Upper lobe of right lung (tissue), 1 donor: ENCODE measurements at regions not wholly inside any gene's neighbourhood (a gene's known extent, or its start where the extent isn't known, plus 50 kb on each side); places are given as distances from the start of the nearest gene placed in this dataset.

Source experiments
- ATAC-seq: fragments of 200-7000 bp; cut with Tn5 transposase; one replicate; pipeline ENCODE4 v1.9.1; 2020; ENCODE audit warnings: mild to moderate bottlenecking, moderate library complexity
- DNase-seq: peaks from one replicate; pipeline ENCODE4 v3.0.0-alpha.2; 2020
- H3K27ac ChIP-seq: fragments of 200-600 bp; one replicate; pipeline ENCODE4 v1.8.0; 2022
- H3K27me3 ChIP-seq: fragments of 200-600 bp; one replicate; pipeline ENCODE4 v1.8.0; 2022; ENCODE audit warnings: mild to moderate bottlenecking
- H3K36me3 ChIP-seq: fragments of 200-600 bp; one replicate; pipeline ENCODE4 v1.8.0; 2022
- H3K4me1 ChIP-seq: fragments of 200-600 bp; one replicate; pipeline ENCODE4 v1.8.0; 2022
- H3K4me3 ChIP-seq: fragments of 200-600 bp; one replicate; pipeline ENCODE4 v1.8.0; 2022; ENCODE audit warnings: mild to moderate bottlenecking
- H3K9me3 ChIP-seq: fragments of 200-600 bp; one replicate; pipeline ENCODE4 v1.8.0; 2022
- intact Hi-C: fragments of 100-400 bp; cut with DNase I; formaldehyde crosslinking; loops from one replicate; pipeline ENCODE4 v1.11.0; 2022
- TF ChIP-seq, protein P1 (sequence below): fragments of 200-600 bp; IDR thresholded peaks from one replicate; pipeline ENCODE4 v1.8.0; 2022; ENCODE audit warnings: antibody characterized with exemption
- donor health status: DM: no; HTN: yes; CAD: no; lungs with severe emphysema.

- H3K4me1 ChIP-seq: no peaks in the 10 kb centered on the region
- no peaks in the 10 kb centered on the region for H3K36me3 ChIP-seq
- ATAC-seq (no peak), DNase-seq (no peak)
- H3K4me3 ChIP-seq: no peak overlapping the region
- H3K27me3 ChIP-seq: no peaks in the 10 kb centered on the region
- H3K9me3 ChIP-seq: no peaks in the 10 kb centered on the region
- TF ChIP-seq, protein P1, sequence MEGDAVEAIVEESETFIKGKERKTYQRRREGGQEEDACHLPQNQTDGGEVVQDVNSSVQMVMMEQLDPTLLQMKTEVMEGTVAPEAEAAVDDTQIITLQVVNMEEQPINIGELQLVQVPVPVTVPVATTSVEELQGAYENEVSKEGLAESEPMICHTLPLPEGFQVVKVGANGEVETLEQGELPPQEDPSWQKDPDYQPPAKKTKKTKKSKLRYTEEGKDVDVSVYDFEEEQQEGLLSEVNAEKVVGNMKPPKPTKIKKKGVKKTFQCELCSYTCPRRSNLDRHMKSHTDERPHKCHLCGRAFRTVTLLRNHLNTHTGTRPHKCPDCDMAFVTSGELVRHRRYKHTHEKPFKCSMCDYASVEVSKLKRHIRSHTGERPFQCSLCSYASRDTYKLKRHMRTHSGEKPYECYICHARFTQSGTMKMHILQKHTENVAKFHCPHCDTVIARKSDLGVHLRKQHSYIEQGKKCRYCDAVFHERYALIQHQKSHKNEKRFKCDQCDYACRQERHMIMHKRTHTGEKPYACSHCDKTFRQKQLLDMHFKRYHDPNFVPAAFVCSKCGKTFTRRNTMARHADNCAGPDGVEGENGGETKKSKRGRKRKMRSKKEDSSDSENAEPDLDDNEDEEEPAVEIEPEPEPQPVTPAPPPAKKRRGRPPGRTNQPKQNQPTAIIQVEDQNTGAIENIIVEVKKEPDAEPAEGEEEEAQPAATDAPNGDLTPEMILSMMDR: no peak
- intact Hi-C loops: no loop called here
- no peak overlapping the region for H3K27ac ChIP-seq
These were observed 304.9 kb downstream of the TMEM167A start for GRCh38 chr5:82772281-82772680.

DNA sequence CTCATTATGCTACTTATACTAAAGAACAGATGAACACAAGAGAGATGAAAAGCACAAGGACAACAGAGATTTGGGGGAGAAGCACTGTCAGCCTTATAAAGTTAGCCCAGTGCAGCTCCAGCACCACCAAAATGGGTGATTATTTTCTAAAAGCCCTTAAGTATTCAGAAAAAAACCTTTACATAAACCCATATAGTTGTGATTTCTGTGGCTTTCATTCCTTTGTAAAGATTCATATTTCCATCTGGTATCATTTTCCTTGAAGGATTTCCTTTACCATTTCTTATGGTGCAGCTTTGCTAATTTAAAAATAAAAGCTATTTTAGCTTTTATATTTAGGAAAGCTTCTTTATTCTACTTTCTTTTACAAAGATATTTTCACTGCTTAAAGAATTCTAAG, 311.0 kb downstream of the TMEM167A start:
- no peaks in the 10 kb centered on the region for H3K27me3 ChIP-seq
- no peaks in the 10 kb centered on the region for H3K36me3 ChIP-seq
- no peak overlapping the region for H3K27ac ChIP-seq
- ATAC-seq (no peak), DNase-seq (no peak)
- intact Hi-C loops: no loop called here
- TF ChIP-seq, protein P1: no peak
- H3K9me3 ChIP-seq: no peaks in the 10 kb centered on the region
- no peak overlapping the region for H3K4me3 ChIP-seq
- H3K4me1 ChIP-seq: no peaks in the 10 kb centered on the region

DNA sequence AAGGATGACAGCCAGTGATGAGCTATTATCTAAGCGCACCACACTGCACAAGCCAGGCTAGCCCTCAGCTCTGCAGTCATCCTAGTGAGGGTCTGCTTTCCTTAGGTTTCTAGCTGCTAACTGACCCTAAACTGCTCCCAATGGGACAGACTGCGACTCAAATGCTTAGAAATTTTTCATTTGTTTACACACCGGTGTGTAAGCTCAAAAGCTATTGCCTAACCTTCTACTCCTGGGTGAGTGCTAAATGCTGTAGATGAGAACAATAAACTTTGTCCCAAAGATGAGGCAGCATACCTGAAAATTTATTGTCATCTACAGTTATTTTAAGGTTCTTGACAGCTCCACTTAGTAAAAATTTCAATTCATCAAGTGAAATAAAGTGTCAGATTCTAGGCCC, 311.4 kb downstream of the TMEM167A start:
- no peaks in the 10 kb centered on the region for H3K4me1 ChIP-seq
- no peak for DNase-seq
- TF ChIP-seq, protein P1: no peak
- no peaks in the 10 kb centered on the region for H3K36me3 ChIP-seq
- ATAC-seq: peak; percentile 59
- H3K4me3 ChIP-seq: no peak overlapping the region
- H3K27ac ChIP-seq: no peak overlapping the region
- intact Hi-C loops: no loop called here
- H3K9me3 ChIP-seq: no peaks in the 10 kb centered on the region
- H3K27me3 ChIP-seq: no peaks in the 10 kb centered on the region

- no peaks in the 10 kb centered on the region for H3K9me3 ChIP-seq
- no peaks in the 10 kb centered on the region for H3K4me1 ChIP-seq
- H3K36me3 ChIP-seq: no peaks in the 10 kb centered on the region
- no peak overlapping the region for H3K4me3 ChIP-seq
- no peak overlapping the region for H3K27ac ChIP-seq
- TF ChIP-seq, protein P1: no peak
- ATAC-seq (no peak), DNase-seq (no peak)
- intact Hi-C loops: no loop called here
- no peaks in the 10 kb centered on the region for H3K27me3 ChIP-seq
These were observed 316.3 kb downstream of the TMEM167A start for GRCh38 chr5:82760856-82761255.

GRCh38 chr5:82758881-82759280, 318.3 kb downstream of the TMEM167A start:
- Histone ChIP-seq H3K9me3 (no peaks in the 10 kb centered on the region), H3K27me3 (no peaks in the 10 kb centered on the region), H3K4me3 (no peak overlapping the region), H3K4me1 (no peaks in the 10 kb centered on the region), H3K36me3 (no peaks in the 10 kb centered on the region), H3K27ac (no peak overlapping the region)
- intact Hi-C loops: no loop called here
- ATAC-seq (no peak), DNase-seq (no peak)
- TF ChIP-seq, protein P1: no peak

DNA sequence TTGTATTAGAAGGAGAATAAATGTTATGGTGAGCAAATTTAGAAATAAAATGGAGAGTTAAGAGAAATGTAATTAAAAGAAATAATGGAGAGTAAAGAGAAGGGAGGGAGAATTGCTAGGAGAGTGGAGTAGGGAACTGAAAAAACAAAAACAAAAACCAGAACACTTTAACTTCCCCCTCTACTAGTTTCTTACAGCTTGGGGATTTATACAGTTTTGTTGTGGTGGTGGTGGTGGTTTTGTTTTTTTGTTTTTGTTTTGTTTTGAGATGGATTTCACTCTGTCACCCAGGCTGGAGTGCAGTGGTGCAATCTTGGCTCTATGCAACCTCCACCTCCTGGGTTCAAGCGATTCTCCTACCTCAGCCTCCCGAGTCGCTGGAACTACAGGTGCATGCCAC, 322.4 kb downstream of the TMEM167A start:
- H3K27ac ChIP-seq: no peak overlapping the region
- TF ChIP-seq, protein P1: no peak
- DNase-seq: no peak

More for the DNA sequence above, 322.4 kb downstream of the TMEM167A start:
- Histone ChIP-seq H3K36me3 (no peaks in the 10 kb centered on the region), H3K27me3 (no peaks in the 10 kb centered on the region), H3K4me1 (no peaks in the 10 kb centered on the region), H3K4me3 (no peak overlapping the region), H3K9me3 (no peaks in the 10 kb centered on the region)
- intact Hi-C loops: no loop called here
- no peak for ATAC-seq
